Keratinocyte (primary cell): ENCODE measurements at regions not wholly inside any gene's neighbourhood (a gene's known extent, or its start where the extent isn't known, plus 50 kb on each side); places are given as distances from the start of the nearest gene placed in this dataset.
"Not testable (repeated sequence)": the region's sequence is repeated elsewhere in the genome, so short reads cannot be mapped to it uniquely, and the experiment has no call there.

Source experiments
- DNase-seq: peaks from one replicate; pipeline ENCODE4 v3.0.0-alpha.2; 2011; ENCODE audit warnings: low read depth, missing footprints, low spot score
- FAIRE-seq: peaks from 2 replicates; lab custom pipeline; 2011; peaks lifted over from hg19 to GRCh38; lab: Jason Lieb, UNC
- H2AFZ ChIP-seq: 2 replicates; pipeline ENCODE4 v1.6.0; 2012; ENCODE audit warnings: low read length, control low read depth, inconsistent platforms; ENCODE audit not compliant: control insufficient read depth
- H3K27ac ChIP-seq: 2 replicates; pipeline ENCODE4 v1.5.1; 2011; ENCODE audit warnings: low read length; ENCODE audit not compliant: control insufficient read depth, insufficient read depth
- H3K27me3 ChIP-seq: 3 replicates; pipeline ENCODE4 v1.6.0; 2011; ENCODE audit warnings: low read length; ENCODE audit not compliant: control insufficient read depth, insufficient read depth; ENCODE audit errors: extremely low read depth
- H3K36me3 ChIP-seq, 2 experiments: 2 replicates in 1 of 2; 3 replicates in 1 of 2; pipeline ENCODE4 v1.5.1; 2011; ENCODE audit warnings: low read length in 2 of 2, mild to moderate bottlenecking in 1 of 2; ENCODE audit not compliant: control insufficient read depth in 2 of 2, insufficient read depth in 2 of 2; ENCODE audit errors: extremely low read depth in 1 of 2
- H3K4me1 ChIP-seq: 3 replicates; pipeline ENCODE4 v1.5.1; 2011; ENCODE audit warnings: low read length; ENCODE audit not compliant: control insufficient read depth, insufficient read depth; ENCODE audit errors: extremely low read depth
- H3K4me2 ChIP-seq: 3 replicates; pipeline ENCODE4 v1.6.0; 2011; ENCODE audit warnings: low read depth, low read length; ENCODE audit not compliant: control insufficient read depth, insufficient read depth; ENCODE audit errors: extremely low read depth
- H3K4me3 ChIP-seq, 3 experiments: fragments of 200-600 bp in 1 of 3; sonication (generic) in 1 of 3; 2 replicates in 2 of 3; 3 replicates in 1 of 3; pipeline ENCODE4 v1.5.1; 2011 to 2016; ENCODE audit warnings: low read length in 3 of 3, mild to moderate bottlenecking in 3 of 3, control low read depth in 2 of 3, inconsistent platforms in 1 of 3, low read depth in 1 of 3, mixed read lengths in 1 of 3, mixed run types in 1 of 3, moderate library complexity in 1 of 3; ENCODE audit not compliant: control insufficient read depth in 2 of 3, insufficient read depth in 2 of 3; ENCODE audit errors: extremely low read depth in 1 of 3
- H3K79me2 ChIP-seq: 2 replicates; pipeline ENCODE4 v1.6.0; 2012; ENCODE audit warnings: low read length; ENCODE audit not compliant: control insufficient read depth, insufficient read depth
- H3K9ac ChIP-seq: 3 replicates; pipeline ENCODE4 v1.6.0; 2011; ENCODE audit warnings: low read length; ENCODE audit not compliant: control insufficient read depth, insufficient read depth; ENCODE audit errors: extremely low read depth
- H3K9me1 ChIP-seq: 3 replicates; pipeline ENCODE4 v1.6.0; 2011; ENCODE audit warnings: low read length; ENCODE audit not compliant: control insufficient read depth, insufficient read depth; ENCODE audit errors: extremely low read depth
- H3K9me3 ChIP-seq: 2 replicates; pipeline ENCODE4 v1.5.1; 2012; ENCODE audit warnings: low read depth, low read length; ENCODE audit not compliant: control insufficient read depth
- H4K20me1 ChIP-seq: 3 replicates; pipeline ENCODE4 v1.6.0; 2011; ENCODE audit warnings: low read length; ENCODE audit not compliant: control insufficient read depth, insufficient read depth; ENCODE audit errors: extremely low read depth
- CTCF ChIP-seq, 3 experiments: IDR thresholded peaks in 1 of 3; conservative IDR thresholded peaks in 1 of 3; optimal IDR thresholded peaks in 1 of 3; 2 replicates in 2 of 3; 3 replicates in 1 of 3; pipeline versions ENCODE3 to v1.5.1; 2011; ENCODE audit warnings: low read length in 3 of 3, mild to moderate bottlenecking in 3 of 3, moderate library complexity in 2 of 3, control low read depth in 1 of 3, inconsistent platforms in 1 of 3; ENCODE audit not compliant: insufficient read depth in 2 of 3; ENCODE audit errors: extremely low read depth in 1 of 3
- EZH2 ChIP-seq: IDR thresholded peaks from one replicate; pipeline ENCODE4 v1.6.1; 2012; ENCODE audit warnings: inconsistent platforms, mild to moderate bottlenecking, low read length, moderate library complexity
- dilution Hi-C: fragments of 300-500 bp; cut with MboI; formaldehyde crosslinking; loops from one replicate; pipeline ENCODE4 v1.7.0; 2020; ENCODE audit warnings: low sequenced_read_pairs; ENCODE audit not compliant: extremely low pct_ligation_motif_present

GRCh38 chrX:55874807-55875206 lies 157.3 kb downstream of the RRAGB start:
- no peaks in the 10 kb centered on the region for H4K20me1 ChIP-seq
- H3K36me3 ChIP-seq: no peaks in the 10 kb centered on the region
- H3K27me3 ChIP-seq: no peaks in the 10 kb centered on the region
- no peaks in the 10 kb centered on the region for H3K79me2 ChIP-seq
- TF ChIP-seq EZH2: no peak
- no peak for TF ChIP-seq CTCF (optimal IDR thresholded peaks at IDR 0.05 in 1 of 3, IDR thresholded peaks at IDR 0.05 in 1 of 3, conservative IDR thresholded peaks at IDR 0.05 in 1 of 3; ENCODE audit: extremely low read depth in 1 of 3, insufficient read depth in 2 of 3, low read length in 3 of 3)
- no peak for DNase-seq
- H3K4me2 ChIP-seq: no peak overlapping the region
- no peak overlapping the region for H2AFZ ChIP-seq
- H3K4me3 ChIP-seq: no peak overlapping the region
- FAIRE-seq: no peak
- dilution Hi-C loops: no loop called here
- H3K9me1 ChIP-seq: no peaks in the 10 kb centered on the region
- no peaks in the 10 kb centered on the region for H3K4me1 ChIP-seq
- H3K9ac ChIP-seq: no peak overlapping the region
- H3K9me3 ChIP-seq: no peaks in the 10 kb centered on the region
- H3K27ac ChIP-seq: no peak overlapping the region

DNA sequence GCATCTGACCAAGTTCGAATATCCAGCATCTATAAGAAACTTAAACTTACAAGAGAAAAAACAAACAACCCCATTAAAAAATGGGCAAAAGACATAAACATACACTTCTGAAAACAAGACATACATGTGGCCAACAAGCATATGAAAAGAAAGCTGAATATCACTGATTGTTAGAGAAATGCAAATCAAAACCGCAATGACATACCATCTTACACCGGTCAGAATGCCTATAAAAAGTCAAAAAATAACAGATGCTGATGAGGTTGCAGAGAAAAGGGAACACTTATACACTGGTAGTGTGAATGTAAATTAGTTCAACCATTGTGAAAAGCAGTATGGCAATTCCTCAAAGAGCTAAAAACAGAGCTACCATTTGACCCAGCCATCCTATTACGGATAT lies 166.0 kb downstream of the RRAGB start:
- H3K9me3 ChIP-seq, FAIRE-seq, DNase-seq: not testable (repeated sequence)

DNA sequence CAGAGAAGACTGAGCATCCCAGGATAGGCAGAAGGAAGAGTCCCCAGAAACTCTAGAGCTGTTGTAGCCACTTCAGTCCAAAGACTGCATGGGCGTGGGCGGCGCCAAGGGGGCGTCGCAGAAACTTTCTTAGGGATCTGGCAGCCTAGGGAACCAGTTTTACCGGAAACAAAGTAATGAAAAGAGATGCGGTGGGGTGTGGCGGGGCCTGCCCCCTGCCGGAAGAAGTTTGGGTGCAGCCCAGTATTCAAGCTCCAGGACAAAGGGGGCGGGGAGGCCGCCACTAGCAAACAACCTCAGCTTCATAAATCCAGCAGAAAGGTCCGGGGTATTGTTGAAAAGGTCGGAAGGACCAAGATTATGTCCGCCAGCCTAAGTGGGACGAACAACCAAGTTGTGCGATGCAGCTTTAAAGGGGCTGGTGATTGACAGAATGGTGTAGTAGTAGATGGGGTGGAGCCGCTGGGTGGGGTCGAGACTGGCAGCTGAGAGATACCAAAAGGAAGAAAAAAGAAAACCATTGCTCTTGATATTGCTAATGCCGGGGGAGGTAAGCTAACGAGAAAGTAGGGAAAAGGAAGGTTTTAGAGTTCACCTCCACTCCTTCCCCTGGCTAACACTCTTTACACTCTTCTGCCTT lies 190.5 kb downstream of the RRAGB start:
- FAIRE-seq: no peak
- dilution Hi-C loops: no loop called here
- H3K9me1 ChIP-seq: no peaks in the 10 kb centered on the region
- peak overlapping the region; percentile 86 for H2AFZ ChIP-seq
- peaks cover 2% of the 10 kb centered on the region for H3K4me1 ChIP-seq
- TF ChIP-seq CTCF (optimal IDR thresholded peaks at IDR 0.05 in 1 of 3, IDR thresholded peaks at IDR 0.05 in 1 of 3, conservative IDR thresholded peaks at IDR 0.05 in 1 of 3; ENCODE audit: extremely low read depth in 1 of 3, insufficient read depth in 2 of 3, low read length in 3 of 3) (peak; percentile 26 to 50 (median 39)), EZH2 (no peak)
- no peak for DNase-seq
- no peaks in the 10 kb centered on the region for H3K36me3 ChIP-seq
- peak overlapping the region; percentile 45 for H3K9ac ChIP-seq
- no peaks in the 10 kb centered on the region for H4K20me1 ChIP-seq
- no peaks in the 10 kb centered on the region for H3K27me3 ChIP-seq
- peak overlapping the region; percentile 11 for H3K27ac ChIP-seq
- peak overlapping the region; percentile 79 for H3K4me2 ChIP-seq
- no peaks in the 10 kb centered on the region for H3K9me3 ChIP-seq
- H3K4me3 ChIP-seq: peak overlapping the region; percentile 47 to 71 (median 67)
- H3K79me2 ChIP-seq: no peaks in the 10 kb centered on the region

More for the DNA sequence above, 166.0 kb downstream of the RRAGB start:
- H3K27ac ChIP-seq, dilution Hi-C loops, H3K9ac ChIP-seq, H3K4me1 ChIP-seq, H3K27me3 ChIP-seq, H3K36me3 ChIP-seq, H3K79me2 ChIP-seq, H3K4me2 ChIP-seq, H3K4me3 ChIP-seq, H4K20me1 ChIP-seq, H3K9me1 ChIP-seq, H2AFZ ChIP-seq: not testable (repeated sequence)
